22Rv1 (cell line): ENCODE measurements at regions not wholly inside any gene's neighbourhood (a gene's known extent, or its start where the extent isn't known, plus 50 kb on each side); places are given as distances from the start of the nearest gene placed in this dataset.
"Not testable (repeated sequence)": the region's sequence is repeated elsewhere in the genome, so short reads cannot be mapped to it uniquely, and the experiment has no call there.

Experiments
- H3K27ac ChIP-seq: fragments of 450-650 bp; 2 replicates; pipeline ENCODE4 v1.5.1; 2017
- CTCF ChIP-seq: fragments of 450-650 bp; IDR thresholded peaks from 2 replicates; pipeline ENCODE4 v1.5.1; 2017; ENCODE audit warnings: mild to moderate bottlenecking
- ZFX ChIP-seq: fragments of 450-650 bp; IDR thresholded peaks from 2 replicates; pipeline ENCODE4 v1.6.1; 2017; ENCODE audit warnings: antibody characterized with exemption, borderline replicate concordance

- H3K27ac ChIP-seq = no peak overlapping the region
- TF ChIP-seq CTCF (no peak), ZFX (no peak)
These were observed 127.2 kb upstream of the RGS6 start for GRCh38 chr14:71804992-71805391.

- H3K27ac ChIP-seq = not testable (repeated sequence)
These were observed 125.2 kb upstream of the RGS6 start for GRCh38 chr14:71807049-71807448.

- not testable (repeated sequence) for H3K27ac ChIP-seq
These were observed 121.4 kb upstream of the RGS6 start for GRCh38 chr14:71810800-71811199.

- no peak overlapping the region for H3K27ac ChIP-seq
- TF ChIP-seq CTCF (no peak), ZFX (no peak)
These were observed 119.5 kb upstream of the RGS6 start for GRCh38 chr14:71812693-71813092.

GRCh38 chr14:71815110-71815509, 117.1 kb upstream of the RGS6 start:
- TF ChIP-seq CTCF (no peak), ZFX (no peak)
- H3K27ac ChIP-seq = no peak overlapping the region

GRCh38 chr14:71824816-71825215, 107.4 kb upstream of the RGS6 start:
- H3K27ac ChIP-seq = no peak overlapping the region
- TF ChIP-seq ZFX (no peak), CTCF (no peak)

- H3K27ac ChIP-seq = no peak overlapping the region
- TF ChIP-seq ZFX (no peak), CTCF (no peak)
These were observed 98.8 kb upstream of the RGS6 start for GRCh38 chr14:71833476-71833875.

GRCh38 chr14:71834284-71835204, 97.7 kb upstream of the RGS6 start:
- no peak overlapping the region for H3K27ac ChIP-seq
- TF ChIP-seq ZFX (no peak), CTCF (no peak)
